GM12864 (cell line): ENCODE measurements at regions not wholly inside any gene's neighbourhood (a gene's known extent, or its start where the extent isn't known, plus 50 kb on each side); places are given as distances from the start of the nearest gene placed in this dataset.

Experiments
- DNase-seq: peaks from one replicate; pipeline ENCODE4 v3.0.0-alpha.2; 2011; ENCODE audit warnings: low read depth
- H3K4me3 ChIP-seq: 2 replicates; pipeline ENCODE4 v1.5.1; 2011; ENCODE audit warnings: mild to moderate bottlenecking, low read depth, low read length, control low read depth
- CTCF ChIP-seq: IDR thresholded peaks from 2 replicates; pipeline ENCODE4 v1.5.1; 2011; ENCODE audit warnings: low read depth, mild to moderate bottlenecking, moderate library complexity, low read length, control low read depth, inconsistent platforms; ENCODE audit errors: missing control alignments

GRCh38 chr16:60027351-60027750 is 1293.2 kb upstream of the GOT2 start:
- DNase-seq, result no peak
- H3K4me3 ChIP-seq, result no peak overlapping the region
- TF ChIP-seq CTCF, result no peak

GRCh38 chr16:60013076-60013475 is 1279.0 kb upstream of the GOT2 start:
- no peak overlapping the region for H3K4me3 ChIP-seq
- no peak for TF ChIP-seq CTCF
- no peak for DNase-seq

GRCh38 chr16:60001523-60001922 is 1267.4 kb upstream of the GOT2 start:
- no peak overlapping the region for H3K4me3 ChIP-seq
- DNase-seq, result no peak
- no peak for TF ChIP-seq CTCF

- no peak for TF ChIP-seq CTCF
- no peak for DNase-seq
Observed at GRCh38 chr16:59997706-59998105, 1263.6 kb upstream of the GOT2 start.

GRCh38 chr16:59993101-59993500 is 1259.0 kb upstream of the GOT2 start:
- no peak for TF ChIP-seq CTCF
- no peak for DNase-seq

More at GRCh38 chr16:59997706-59998105, 1263.6 kb upstream of the GOT2 start:
- no peak overlapping the region for H3K4me3 ChIP-seq

GRCh38 chr16:59991171-59991570 is 1257.1 kb upstream of the GOT2 start:
- no peak for TF ChIP-seq CTCF
- no peak for DNase-seq
- H3K4me3 ChIP-seq, result no peak overlapping the region

More at GRCh38 chr16:59993101-59993500, 1259.0 kb upstream of the GOT2 start:
- no peak overlapping the region for H3K4me3 ChIP-seq

- no peak for DNase-seq
- H3K4me3 ChIP-seq, result no peak overlapping the region
- no peak for TF ChIP-seq CTCF
Observed at GRCh38 chr16:59988591-59988990, 1254.5 kb upstream of the GOT2 start.
